B cell (primary cell): ENCODE measurements at regions not wholly inside any gene's neighbourhood (a gene's known extent, or its start where the extent isn't known, plus 50 kb on each side); places are given as distances from the start of the nearest gene placed in this dataset.

Experiments
- ATAC-seq: fragments of 200-7000 bp; cut with Tn5 transposase; one replicate; pipeline ENCODE4 v1.10.0; 2021; ENCODE audit warnings: low read depth, mild to moderate bottlenecking, moderate number of reproducible peaks, moderate library complexity
- CTCF ChIA-PET: fragments of 350-600 bp; sonication (Branson Sonifier 250); formaldehyde crosslinking; loops from one replicate; lab custom pipeline; 2021; ENCODE audit warnings: antibody characterized with exemption, inconsistent platforms; lab: Charles Lee
- POLR2A ChIA-PET: fragments of 350-600 bp; sonication (Branson Sonifier 250); formaldehyde crosslinking; loops from one replicate; lab custom pipeline; 2021; ENCODE audit warnings: antibody characterized with exemption; lab: Charles Lee
- DNase-seq: peaks from one replicate; pipeline ENCODE4 v3.0.0; 2013
- H2AFZ ChIP-seq: 2 replicates; pipeline ENCODE4 v1.6.1; 2012; ENCODE audit warnings: mild to moderate bottlenecking, low read depth, low read length; ENCODE audit not compliant: insufficient read depth, poor library complexity, severe bottlenecking
- H3K27ac ChIP-seq, 2 donors: 1 replicate in 1 of 2; 2 replicates in 1 of 2; pipeline ENCODE4 v1.5.1; 2012 to 2013; ENCODE audit warnings: low read length in 2 of 2, mild to moderate bottlenecking in 2 of 2, moderate library complexity in 1 of 2
- H3K27me3 ChIP-seq, 4 experiments: fragments of 200-600 bp in 1 of 4; sonication (generic) in 1 of 4; replicated peaks in 1 of 4; 1 replicate in 2 of 4; 2 replicates in 2 of 4; pipeline versions ENCODE4 v1.6.1 to v1.7.0; 2013 to 2016; ENCODE audit warnings: low read length in 3 of 4, mild to moderate bottlenecking in 2 of 4, mixed read lengths in 1 of 4, moderate library complexity in 1 of 4; ENCODE audit not compliant: insufficient read depth in 4 of 4, control insufficient read depth in 3 of 4; ENCODE audit errors: control extremely low read depth in 1 of 4
- H3K36me3 ChIP-seq, 2 experiments: replicated peaks in 1 of 2; 1 replicate in 1 of 2; 2 replicates in 1 of 2; pipeline versions ENCODE4 v1.6.1 to v1.7.1; 2013; ENCODE audit warnings: low read length in 1 of 2; ENCODE audit not compliant: insufficient read depth in 2 of 2, control insufficient read depth in 1 of 2; ENCODE audit errors: control extremely low read depth in 1 of 2, extremely low read depth in 1 of 2
- H3K4me1 ChIP-seq, 2 donors: fragments of 200-600 bp in 1 of 2; sonication (generic) in 1 of 2; 1 replicate in 1 of 2; 2 replicates in 1 of 2; pipeline versions ENCODE4 v1.5.1 to v1.6.1; 2013 to 2017; ENCODE audit warnings: low read length in 2 of 2; ENCODE audit not compliant: control insufficient read depth in 2 of 2, insufficient read depth in 2 of 2
- H3K4me2 ChIP-seq: replicated peaks from 2 replicates; pipeline ENCODE3; 2012; ENCODE audit warnings: mild to moderate bottlenecking, low read depth, low read length; ENCODE audit not compliant: poor library complexity, severe bottlenecking
- H3K4me3 ChIP-seq, 5 experiments: fragments of 200-600 bp in 1 of 5; sonication (generic) in 1 of 5; 1 replicate in 3 of 5; 2 replicates in 2 of 5; pipeline versions ENCODE4 v1.5.1 to v1.7.0; 2011 to 2016; ENCODE audit warnings: low read length in 4 of 5, mild to moderate bottlenecking in 4 of 5, low read depth in 2 of 5, control low read depth in 1 of 5, moderate library complexity in 1 of 5; ENCODE audit not compliant: insufficient read depth in 1 of 5; ENCODE audit errors: control extremely low read depth in 1 of 5, extremely low read depth in 1 of 5
- H3K79me2 ChIP-seq: fragments of 200-600 bp; sonication (generic); one replicate; pipeline ENCODE4 v1.6.0; 2016; ENCODE audit warnings: low read length; ENCODE audit not compliant: control insufficient read depth, insufficient read depth
- H3K9ac ChIP-seq: fragments of 200-600 bp; sonication (generic); 2 replicates; pipeline ENCODE4 v1.6.1; 2017; ENCODE audit warnings: mild to moderate bottlenecking, low read length, moderate library complexity
- H3K9me3 ChIP-seq, 3 donors: one replicate each; pipeline versions ENCODE4 v1.6.1 to v1.7.1; 2013; ENCODE audit warnings: low read length in 2 of 3; ENCODE audit not compliant: control insufficient read depth in 2 of 3, insufficient read depth in 1 of 3; ENCODE audit errors: control extremely low read depth in 1 of 3
- H4K20me1 ChIP-seq: 2 replicates; pipeline ENCODE4 v1.6.0; 2012; ENCODE audit warnings: mild to moderate bottlenecking, low read length; ENCODE audit not compliant: insufficient read depth, control insufficient read depth, poor library complexity, severe bottlenecking
- H3K27ac Mint-ChIP-seq: one replicate; pipeline ENCODE4 v1.8.0; 2021; ENCODE audit warnings: mixed read lengths
- H3K27me3 Mint-ChIP-seq: one replicate; pipeline ENCODE4 v1.8.0; 2021; ENCODE audit warnings: mixed read lengths
- H3K4me1 Mint-ChIP-seq: one replicate; pipeline ENCODE4 v1.8.0; 2021; ENCODE audit warnings: mixed read lengths
- H3K4me3 Mint-ChIP-seq: one replicate; pipeline ENCODE4 v1.8.0; 2021; ENCODE audit warnings: mixed read lengths
- H3K9me3 Mint-ChIP-seq: one replicate; pipeline ENCODE4 v1.8.0; 2022; ENCODE audit warnings: mixed read lengths; ENCODE audit not compliant: insufficient read depth
- CTCF ChIP-seq: fragments of 200-600 bp; IDR thresholded peaks from one replicate; pipeline ENCODE4 v1.8.0; 2022; ENCODE audit warnings: antibody characterized with exemption, mild to moderate bottlenecking
- EZH2 ChIP-seq: IDR thresholded peaks from 2 replicates; pipeline ENCODE4 v1.6.1; 2012; ENCODE audit warnings: borderline replicate concordance, low read depth, mild to moderate bottlenecking, moderate library complexity, low read length; ENCODE audit not compliant: insufficient read depth, poor library complexity, severe bottlenecking
- WGBS: methylation state at CpG from one replicate; pipeline ENCODE4 v1.1.5; 2013; ENCODE audit warnings: missing lambda C conversion rate; ENCODE audit not compliant: insufficient coverage; 5-methylcytosine and 5-hydroxymethylcytosine counted together
- intact Hi-C: fragments of 100-400 bp; cut with micrococcal nuclease; formaldehyde crosslinking; loops from one replicate; pipeline ENCODE4 v1.10.0; 2022

DNA sequence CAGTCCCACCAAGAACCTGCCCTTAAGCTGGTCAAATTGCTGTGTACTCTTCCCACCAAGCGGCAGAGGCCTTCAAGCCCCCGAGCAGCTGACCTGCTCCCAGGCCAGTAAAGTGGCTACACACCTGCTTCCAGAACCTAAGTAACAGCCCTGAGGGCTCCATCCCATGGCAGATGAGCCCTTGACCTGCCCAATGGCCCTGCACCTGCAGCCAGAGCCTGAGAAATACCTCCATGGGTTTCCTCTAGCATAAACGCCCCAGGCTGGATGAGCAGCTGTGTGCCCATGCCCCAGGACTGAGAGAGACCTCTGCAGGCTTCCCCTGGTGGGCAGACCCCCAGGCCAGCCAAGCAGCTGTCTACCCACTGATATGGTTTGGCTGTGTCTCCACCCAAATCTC, 123.0 kb upstream of the LAMA2 start:
- H3K4me2 ChIP-seq, result no peak overlapping the region
- H3K4me1 ChIP-seq, result no peaks in the 10 kb centered on the region
- no peak for ATAC-seq
- no peak overlapping the region for H3K27ac Mint-ChIP-seq
- intact Hi-C loops, result no loop called here
- WGBS, result 85% methylated on average over 3 of the region's 3 CpGs
- POLR2A ChIA-PET, result no interaction called here
- H3K9me3 ChIP-seq, result peaks cover 0 to 5% (median 0%) of the 10 kb centered on the region in 3 donors
- H3K27me3 ChIP-seq, result no peaks in the 10 kb centered on the region
- H3K79me2 ChIP-seq, result no peaks in the 10 kb centered on the region
- H3K9me3 Mint-ChIP-seq, result peaks cover 2% of the 10 kb centered on the region
- no peak overlapping the region for H3K4me3 ChIP-seq
- TF ChIP-seq CTCF (no peak), EZH2 (no peak)
- H3K4me3 Mint-ChIP-seq, result no peak overlapping the region
- no peaks in the 10 kb centered on the region for H4K20me1 ChIP-seq
- H3K27me3 Mint-ChIP-seq, result no peaks in the 10 kb centered on the region
- H3K9ac ChIP-seq, result no peak overlapping the region
- H3K4me1 Mint-ChIP-seq, result no peaks in the 10 kb centered on the region
- no peaks in the 10 kb centered on the region for H3K36me3 ChIP-seq
- H3K27ac ChIP-seq, result no peak overlapping the region
- DNase-seq, result no peak
- no peak overlapping the region for H2AFZ ChIP-seq
- CTCF ChIA-PET, result no interaction called here

DNA sequence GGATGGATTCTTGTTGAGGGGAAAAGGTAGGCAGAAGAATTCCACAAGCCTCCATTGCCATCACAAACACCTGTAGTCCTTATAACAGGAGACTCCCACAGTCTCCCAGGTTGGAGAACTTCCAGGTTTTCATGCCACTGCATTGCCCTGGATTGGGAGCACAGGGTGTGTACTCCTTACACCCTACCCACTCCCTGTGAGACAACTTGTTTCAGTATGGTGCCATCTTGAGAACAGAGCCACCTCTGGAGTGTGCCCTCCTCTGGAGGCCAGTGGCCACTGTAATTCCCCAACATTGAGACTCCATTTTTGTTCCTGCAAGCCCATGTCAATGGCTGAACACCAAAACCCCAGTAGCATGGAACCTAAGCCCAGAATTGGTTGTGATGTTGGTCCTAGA, 123.5 kb upstream of the LAMA2 start:
- DNase-seq (no peak), ATAC-seq (no peak)
- Histone ChIP-seq H3K9ac (no peak overlapping the region), H3K4me3 (no peak overlapping the region), H3K36me3 (no peaks in the 10 kb centered on the region), H2AFZ (no peak overlapping the region), H3K4me1 (no peaks in the 10 kb centered on the region), H4K20me1 (no peaks in the 10 kb centered on the region), H3K79me2 (no peaks in the 10 kb centered on the region), H3K4me2 (no peak overlapping the region), H3K27me3 (no peaks in the 10 kb centered on the region), H3K9me3 (peaks cover 0 to 5% (median 0%) of the 10 kb centered on the region in 3 donors), H3K27ac (no peak overlapping the region)
- ChIA-PET CTCF (no interaction called here), POLR2A (no interaction called here)
- H3K4me1 Mint-ChIP-seq, result no peaks in the 10 kb centered on the region
- H3K9me3 Mint-ChIP-seq, result peaks cover 2% of the 10 kb centered on the region
- intact Hi-C loops, result no loop called here
- no peak overlapping the region for H3K27ac Mint-ChIP-seq
- no peak for TF ChIP-seq EZH2
- TF ChIP-seq CTCF, result no peak
- H3K27me3 Mint-ChIP-seq, result no peaks in the 10 kb centered on the region
- no peak overlapping the region for H3K4me3 Mint-ChIP-seq
